ENCODE measurements at regions not wholly inside any gene's neighbourhood (a gene's known extent, or its start where the extent isn't known, plus 50 kb on each side); places are given as distances from the start of the nearest gene placed in this dataset.

- H3K79me2 ChIP-seq (ENCODE audit: control insufficient read depth, insufficient read depth, low read length, poor library complexity), result no peaks in the 10 kb centered on the region
- H3K9me3 ChIP-seq (ENCODE audit: insufficient read depth, low read depth, low read length), result no peaks in the 10 kb centered on the region
- H2BK120ac ChIP-seq (ENCODE audit: insufficient read depth, low read length, poor library complexity), result no peak overlapping the region
- no peaks in the 10 kb centered on the region for H3K4me1 ChIP-seq (ENCODE audit: control insufficient read depth in 1 of 2, insufficient read depth in 2 of 2, low read length in 2 of 2)
- no peak overlapping the region for H4K91ac ChIP-seq (ENCODE audit: low read depth, low read length)
- no peak overlapping the region for H3K4ac ChIP-seq (ENCODE audit: low read depth, low read length)
- no peak overlapping the region for H3K18ac ChIP-seq (ENCODE audit: low read length)
- H3K14ac ChIP-seq (ENCODE audit: low read length), result no peak overlapping the region
- H3K4me3 ChIP-seq (ENCODE audit: low read depth, low read length), result no peak overlapping the region
- DNase-seq, result no peak
- H3K79me1 ChIP-seq (ENCODE audit: low read length), result no peaks in the 10 kb centered on the region
- H2BK12ac ChIP-seq (ENCODE audit: low read length), result no peak overlapping the region
- no peak overlapping the region for H3K23ac ChIP-seq (ENCODE audit: low read length)
- no peak overlapping the region for H3K27ac ChIP-seq (ENCODE audit: low read depth, low read length)
- H2BK5ac ChIP-seq (ENCODE audit: low read depth, low read length, poor library complexity), result no peak overlapping the region
- H3K4me2 ChIP-seq (ENCODE audit: low read length), result no peak overlapping the region
- H2AK5ac ChIP-seq (ENCODE audit: low read length), result no peak overlapping the region
- no peak overlapping the region for H4K8ac ChIP-seq (ENCODE audit: low read depth, low read length)
- H3K36me3 ChIP-seq (ENCODE audit: control insufficient read depth in 1 of 2, insufficient read depth in 2 of 2, low read length in 2 of 2), result no peaks in the 10 kb centered on the region
- no peak overlapping the region for H2AFZ ChIP-seq (ENCODE audit: insufficient read depth, low read length, poor library complexity)
- H4K12ac ChIP-seq (ENCODE audit: low read depth, low read length), result no peak overlapping the region
- no peak overlapping the region for H3K9ac ChIP-seq (ENCODE audit: low read length)
- no peaks in the 10 kb centered on the region for H3K27me3 ChIP-seq (ENCODE audit: insufficient read depth, low read length)
Measured at GRCh38 chr6:87902383-87902782, 145.3 kb upstream of the SPACA1 start.

GRCh38 chr6:87901613-87902012 lies 146.0 kb upstream of the SPACA1 start:
- Histone ChIP-seq H4K12ac (ENCODE audit: low read depth, low read length) (no peak overlapping the region), H3K27ac (ENCODE audit: low read depth, low read length) (no peak overlapping the region), H3K9ac (ENCODE audit: low read length) (no peak overlapping the region), H3K79me2 (ENCODE audit: control insufficient read depth, insufficient read depth, low read length, poor library complexity) (no peaks in the 10 kb centered on the region), H3K23ac (ENCODE audit: low read length) (no peak overlapping the region), H3K79me1 (ENCODE audit: low read length) (no peaks in the 10 kb centered on the region), H3K4me1 (ENCODE audit: control insufficient read depth in 1 of 2, insufficient read depth in 2 of 2, low read length in 2 of 2) (no peaks in the 10 kb centered on the region), H4K8ac (ENCODE audit: low read depth, low read length) (no peak overlapping the region), H3K9me3 (ENCODE audit: insufficient read depth, low read depth, low read length) (no peaks in the 10 kb centered on the region), H3K4me2 (ENCODE audit: low read length) (no peak overlapping the region), H4K91ac (ENCODE audit: low read depth, low read length) (no peak overlapping the region), H2AK5ac (ENCODE audit: low read length) (no peak overlapping the region), H3K4me3 (ENCODE audit: low read depth, low read length) (no peak overlapping the region), H3K27me3 (ENCODE audit: insufficient read depth, low read length) (no peaks in the 10 kb centered on the region), H2AFZ (ENCODE audit: insufficient read depth, low read length, poor library complexity) (no peak overlapping the region), H3K4ac (ENCODE audit: low read depth, low read length) (no peak overlapping the region), H3K36me3 (ENCODE audit: control insufficient read depth in 1 of 2, insufficient read depth in 2 of 2, low read length in 2 of 2) (no peaks in the 10 kb centered on the region), H2BK5ac (ENCODE audit: low read depth, low read length, poor library complexity) (no peak overlapping the region), H3K18ac (ENCODE audit: low read length) (no peak overlapping the region), H2BK120ac (ENCODE audit: insufficient read depth, low read length, poor library complexity) (no peak overlapping the region), H3K14ac (ENCODE audit: low read length) (no peak overlapping the region), H2BK12ac (ENCODE audit: low read length) (no peak overlapping the region)
- no CpG with 5 or more reads among the region's 1 CpG for WGBS (ENCODE audit: extremely low coverage, insufficient coverage, insufficient read length)
- no peak for DNase-seq

GRCh38 chr6:87900160-87900698 lies 147.4 kb upstream of the SPACA1 start:
- no peak overlapping the region for H3K14ac ChIP-seq (ENCODE audit: low read length)
- no peak overlapping the region for H4K91ac ChIP-seq (ENCODE audit: low read depth, low read length)
- H2AFZ ChIP-seq (ENCODE audit: insufficient read depth, low read length, poor library complexity), result no peak overlapping the region
- no peak for DNase-seq
- H3K36me3 ChIP-seq (ENCODE audit: control insufficient read depth in 1 of 2, insufficient read depth in 2 of 2, low read length in 2 of 2), result no peaks in the 10 kb centered on the region
- no peak overlapping the region for H3K4ac ChIP-seq (ENCODE audit: low read depth, low read length)
- H3K79me2 ChIP-seq (ENCODE audit: control insufficient read depth, insufficient read depth, low read length, poor library complexity), result no peaks in the 10 kb centered on the region
- no peaks in the 10 kb centered on the region for H3K79me1 ChIP-seq (ENCODE audit: low read length)
- no peak overlapping the region for H4K12ac ChIP-seq (ENCODE audit: low read depth, low read length)
- H3K18ac ChIP-seq (ENCODE audit: low read length), result no peak overlapping the region
- H2BK12ac ChIP-seq (ENCODE audit: low read length), result no peak overlapping the region
- H3K4me2 ChIP-seq (ENCODE audit: low read length), result no peak overlapping the region
- no peaks in the 10 kb centered on the region for H3K27me3 ChIP-seq (ENCODE audit: insufficient read depth, low read length)
- no peak overlapping the region for H3K27ac ChIP-seq (ENCODE audit: low read depth, low read length)
- no peak overlapping the region for H4K8ac ChIP-seq (ENCODE audit: low read depth, low read length)
- no peak overlapping the region for H3K4me3 ChIP-seq (ENCODE audit: low read depth, low read length)
- no peaks in the 10 kb centered on the region for H3K4me1 ChIP-seq (ENCODE audit: control insufficient read depth in 1 of 2, insufficient read depth in 2 of 2, low read length in 2 of 2)
- H2BK5ac ChIP-seq (ENCODE audit: low read depth, low read length, poor library complexity), result no peak overlapping the region
- H3K9ac ChIP-seq (ENCODE audit: low read length), result no peak overlapping the region
- H2AK5ac ChIP-seq (ENCODE audit: low read length), result no peak overlapping the region
- no CpG with 5 or more reads among the region's 6 CpGs for WGBS (ENCODE audit: extremely low coverage, insufficient coverage, insufficient read length)
- H3K9me3 ChIP-seq (ENCODE audit: insufficient read depth, low read depth, low read length), result no peaks in the 10 kb centered on the region
- H2BK120ac ChIP-seq (ENCODE audit: insufficient read depth, low read length, poor library complexity), result no peak overlapping the region
- no peak overlapping the region for H3K23ac ChIP-seq (ENCODE audit: low read length)

GRCh38 chr6:87899499-87900147 lies 148.0 kb upstream of the SPACA1 start:
- no CpG with 5 or more reads among the region's 5 CpGs for WGBS (ENCODE audit: extremely low coverage, insufficient coverage, insufficient read length)
- no peak overlapping the region for H2BK5ac ChIP-seq (ENCODE audit: low read depth, low read length, poor library complexity)
- H3K36me3 ChIP-seq (ENCODE audit: control insufficient read depth in 1 of 2, insufficient read depth in 2 of 2, low read length in 2 of 2), result no peaks in the 10 kb centered on the region
- no peaks in the 10 kb centered on the region for H3K79me2 ChIP-seq (ENCODE audit: control insufficient read depth, insufficient read depth, low read length, poor library complexity)
- no peaks in the 10 kb centered on the region for H3K27me3 ChIP-seq (ENCODE audit: insufficient read depth, low read length)
- no peaks in the 10 kb centered on the region for H3K9me3 ChIP-seq (ENCODE audit: insufficient read depth, low read depth, low read length)
- H4K12ac ChIP-seq (ENCODE audit: low read depth, low read length), result no peak overlapping the region
- no peak overlapping the region for H3K18ac ChIP-seq (ENCODE audit: low read length)
- no peak overlapping the region for H3K9ac ChIP-seq (ENCODE audit: low read length)
- no peak overlapping the region for H3K4me3 ChIP-seq (ENCODE audit: low read depth, low read length)
- H2BK12ac ChIP-seq (ENCODE audit: low read length), result no peak overlapping the region
- no peak for DNase-seq
- H3K14ac ChIP-seq (ENCODE audit: low read length), result no peak overlapping the region
- H2AK5ac ChIP-seq (ENCODE audit: low read length), result no peak overlapping the region
- H3K4me1 ChIP-seq (ENCODE audit: control insufficient read depth in 1 of 2, insufficient read depth in 2 of 2, low read length in 2 of 2), result no peaks in the 10 kb centered on the region
- no peaks in the 10 kb centered on the region for H3K79me1 ChIP-seq (ENCODE audit: low read length)
- H2AFZ ChIP-seq (ENCODE audit: insufficient read depth, low read length, poor library complexity), result no peak overlapping the region
- H3K23ac ChIP-seq (ENCODE audit: low read length), result no peak overlapping the region
- no peak overlapping the region for H4K91ac ChIP-seq (ENCODE audit: low read depth, low read length)
- H4K8ac ChIP-seq (ENCODE audit: low read depth, low read length), result no peak overlapping the region
- H3K27ac ChIP-seq (ENCODE audit: low read depth, low read length), result no peak overlapping the region
- no peak overlapping the region for H3K4me2 ChIP-seq (ENCODE audit: low read length)
- H2BK120ac ChIP-seq (ENCODE audit: insufficient read depth, low read length, poor library complexity), result no peak overlapping the region
- H3K4ac ChIP-seq (ENCODE audit: low read depth, low read length), result no peak overlapping the region
